H9 (cell line): ENCODE measurements at regions not wholly inside any gene's neighbourhood (a gene's known extent, or its start where the extent isn't known, plus 50 kb on each side); places are given as distances from the start of the nearest gene placed in this dataset.

Source experiments
- DNase-seq: peaks from one replicate; pipeline ENCODE4 v3.0.0-alpha.2; 2017
- H2AFZ ChIP-seq: one replicate; pipeline ENCODE4 v1.6.1; 2013; ENCODE audit warnings: mild to moderate bottlenecking, low read length, control low read depth, moderate library complexity
- H2AK5ac ChIP-seq: 2 replicates; pipeline ENCODE4 v1.6.1; 2013; ENCODE audit warnings: low read length, control low read depth, mixed read lengths; ENCODE audit not compliant: insufficient read length
- H2BK120ac ChIP-seq: one replicate; pipeline ENCODE4 v1.6.1; 2013; ENCODE audit warnings: low read depth, mild to moderate bottlenecking, low read length, control low read depth, inconsistent platforms; ENCODE audit not compliant: poor library complexity, severe bottlenecking
- H2BK12ac ChIP-seq: 2 replicates; pipeline ENCODE4 v1.6.1; 2013; ENCODE audit warnings: low read length, control low read depth, mixed read lengths, low read depth; ENCODE audit not compliant: insufficient read length
- H2BK15ac ChIP-seq: 2 replicates; pipeline ENCODE4 v1.6.1; 2013; ENCODE audit warnings: low read depth, low read length, control low read depth
- H2BK20ac ChIP-seq: one replicate; pipeline ENCODE4 v1.6.1; 2013; ENCODE audit warnings: low read depth, mild to moderate bottlenecking, low read length, control low read depth, inconsistent platforms; ENCODE audit not compliant: poor library complexity, severe bottlenecking
- H2BK5ac ChIP-seq: 2 replicates; pipeline ENCODE4 v1.6.1; 2013; ENCODE audit warnings: low read length, control low read depth, mixed read lengths; ENCODE audit not compliant: insufficient read length
- H3K14ac ChIP-seq: 2 replicates; pipeline ENCODE4 v1.6.1; 2013; ENCODE audit warnings: low read length, control low read depth; ENCODE audit not compliant: insufficient read depth
- H3K18ac ChIP-seq: 2 replicates; pipeline ENCODE4 v1.6.1; 2013; ENCODE audit warnings: low read depth, mild to moderate bottlenecking, mixed read lengths, low read length, control low read depth; ENCODE audit not compliant: insufficient read length
- H3K23ac ChIP-seq: 2 replicates; pipeline ENCODE4 v1.6.1; 2013; ENCODE audit warnings: low read length, control low read depth, mixed read lengths, low read depth; ENCODE audit not compliant: insufficient read length
- H3K23me2 ChIP-seq: 2 replicates; pipeline ENCODE4 v1.6.1; 2013; ENCODE audit warnings: low read depth, mild to moderate bottlenecking, mixed read lengths, low read length, control low read depth; ENCODE audit not compliant: insufficient read length, poor library complexity, severe bottlenecking
- H3K27ac ChIP-seq: 2 replicates; pipeline ENCODE4 v1.5.1; 2013; ENCODE audit warnings: low read length, control low read depth, mixed read lengths, low read depth; ENCODE audit not compliant: insufficient read length
- H3K27me3 ChIP-seq: 2 replicates; pipeline ENCODE4 v1.6.1; 2013; ENCODE audit warnings: low read length, control low read depth, inconsistent platforms; ENCODE audit not compliant: insufficient read depth
- H3K4ac ChIP-seq: 2 replicates; pipeline ENCODE4 v1.6.1; 2013; ENCODE audit warnings: low read depth, mild to moderate bottlenecking, control low read depth, inconsistent platforms, low read length, moderate library complexity
- H3K4me1 ChIP-seq: 2 replicates; pipeline ENCODE4 v1.6.1; 2013; ENCODE audit warnings: low read length, control low read depth, inconsistent platforms; ENCODE audit not compliant: insufficient read depth
- H3K4me2 ChIP-seq: 2 replicates; pipeline ENCODE4 v1.6.1; 2013; ENCODE audit warnings: low read length, control low read depth, mixed read lengths; ENCODE audit not compliant: insufficient read length, insufficient read depth
- H3K56ac ChIP-seq: 2 replicates; pipeline ENCODE4 v1.6.1; 2013; ENCODE audit warnings: low read depth, mild to moderate bottlenecking, mixed read lengths, low read length, control low read depth; ENCODE audit not compliant: insufficient read length
- H3K79me1 ChIP-seq: 2 replicates; pipeline ENCODE4 v1.6.1; 2013; ENCODE audit warnings: low read depth, mild to moderate bottlenecking, moderate library complexity, low read length, control low read depth, inconsistent platforms; ENCODE audit not compliant: insufficient read depth, poor library complexity, severe bottlenecking
- H3K79me2 ChIP-seq: 2 replicates; pipeline ENCODE4 v1.6.1; 2013; ENCODE audit warnings: low read length, control low read depth, inconsistent platforms; ENCODE audit not compliant: insufficient read depth
- H3K9ac ChIP-seq: 2 replicates; pipeline ENCODE4 v1.6.1; 2013; ENCODE audit warnings: low read length, control low read depth, mixed read lengths; ENCODE audit not compliant: insufficient read length; ENCODE audit errors: extremely low read depth
- H3K9me3 ChIP-seq: one replicate; pipeline ENCODE4 v1.6.1; 2013; ENCODE audit warnings: low read depth, low read length, inconsistent platforms; ENCODE audit not compliant: control insufficient read depth
- H3T11ph ChIP-seq: one replicate; pipeline ENCODE4 v1.6.1; 2013; ENCODE audit warnings: mild to moderate bottlenecking, low read length, control low read depth, inconsistent platforms
- H4K20me1 ChIP-seq: one replicate; pipeline ENCODE4 v1.6.1; 2013; ENCODE audit not compliant: control insufficient read depth, insufficient read length, insufficient read depth
- H4K5ac ChIP-seq: 2 replicates; pipeline ENCODE4 v1.6.1; 2013; ENCODE audit warnings: low read depth, mild to moderate bottlenecking, mixed read lengths, low read length, control low read depth; ENCODE audit not compliant: insufficient read length
- H4K8ac ChIP-seq: replicated peaks from 2 replicates; pipeline ENCODE4 v1.6.1; 2013; ENCODE audit warnings: low read length, control low read depth, mixed read lengths, low read depth; ENCODE audit not compliant: insufficient read length
- H4K91ac ChIP-seq: 2 replicates; pipeline ENCODE4 v1.6.1; 2013; ENCODE audit warnings: low read depth, mild to moderate bottlenecking, moderate library complexity, mixed read lengths, low read length, control low read depth; ENCODE audit not compliant: insufficient read length
- H3K27ac Mint-ChIP-seq, 3 experiments: 2 replicates in 2 of 3; 3 replicates in 1 of 3; pipeline ENCODE4 v1.8.0; 2020 to 2021; ENCODE audit warnings: mixed read lengths in 3 of 3, mild to moderate bottlenecking in 1 of 3, moderate library complexity in 1 of 3
- H3K27me3 Mint-ChIP-seq: 2 replicates; pipeline ENCODE4 v1.8.0; 2021; ENCODE audit warnings: low read depth, mild to moderate bottlenecking, moderate library complexity, mixed read lengths
- H3K36me3 Mint-ChIP-seq, 3 experiments: 2 replicates in 2 of 3; 3 replicates in 1 of 3; pipeline ENCODE4 v1.8.0; 2020 to 2021; ENCODE audit warnings: low read depth in 3 of 3, mixed read lengths in 3 of 3; ENCODE audit not compliant: insufficient read depth in 1 of 3
- H3K4me1 Mint-ChIP-seq, 2 experiments: 2 replicates each; pipeline ENCODE4 v1.8.0; 2020; ENCODE audit warnings: mixed read lengths in 2 of 2
- H3K4me3 Mint-ChIP-seq, 2 experiments: 2 replicates in 1 of 2; 3 replicates in 1 of 2; pipeline ENCODE4 v1.8.0; 2020 to 2021; ENCODE audit warnings: mild to moderate bottlenecking in 2 of 2, mixed read lengths in 2 of 2, moderate library complexity in 1 of 2
- H3K9me3 Mint-ChIP-seq, 2 experiments: 2 replicates in 1 of 2; 3 replicates in 1 of 2; pipeline ENCODE4 v1.8.0; 2020; ENCODE audit warnings: mild to moderate bottlenecking in 2 of 2, mixed read lengths in 2 of 2, moderate library complexity in 1 of 2
- CTCF ChIP-seq: fragments of 200-600 bp; sonication (generic); conservative IDR thresholded peaks from 3 replicates; pipeline ENCODE4 v1.8.0; 2021; ENCODE audit warnings: antibody characterized with exemption, mild to moderate bottlenecking
- WGBS: extraction: QIAGEN DNeasy Blood & Tissue Kit; methylation state at CpG from one replicate; pipeline ENCODE4 v1.1.7; 2013; ENCODE audit warnings: missing lambda C conversion rate, low lambda C conversion rate, mixed read lengths; ENCODE audit not compliant: insufficient read length; ENCODE audit errors: extremely low coverage; 5-methylcytosine and 5-hydroxymethylcytosine counted together

DNA sequence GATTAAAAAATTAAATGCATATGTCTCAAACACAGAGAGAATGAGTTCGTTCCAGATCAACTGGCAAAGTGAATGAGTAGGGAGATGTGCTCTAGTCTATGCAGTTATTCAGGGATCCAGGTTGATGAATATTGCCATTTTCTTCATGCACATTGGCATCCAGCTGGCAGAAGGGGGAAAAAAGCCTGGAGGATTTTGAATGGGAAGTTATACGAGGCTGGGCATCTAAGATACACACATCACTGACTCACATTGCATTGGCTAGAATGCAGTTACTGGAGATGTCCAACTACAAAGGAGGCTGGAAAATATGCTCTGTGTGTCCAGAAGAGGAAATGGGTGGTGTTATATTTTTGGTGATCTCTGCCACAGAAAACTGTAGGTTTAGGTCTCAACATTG, 270.9 kb upstream of the FIGN start:
- no peak overlapping the region for H4K5ac ChIP-seq
- no peak overlapping the region for H3K4ac ChIP-seq
- no peaks in the 10 kb centered on the region for H3K23me2 ChIP-seq
- no peak overlapping the region for H3K4me3 Mint-ChIP-seq
- no peaks in the 10 kb centered on the region for H3K4me1 ChIP-seq
- H3K4me1 Mint-ChIP-seq, result no peaks in the 10 kb centered on the region; a peak in 1 of 4 replicates
- no peak for DNase-seq
- no peak overlapping the region for H3K18ac ChIP-seq
- H3K9me3 Mint-ChIP-seq, result no peaks in the 10 kb centered on the region
- H3K14ac ChIP-seq, result no peak overlapping the region
- H2BK5ac ChIP-seq, result no peak overlapping the region
- no peaks in the 10 kb centered on the region for H3K36me3 Mint-ChIP-seq
- H4K20me1 ChIP-seq, result no peaks in the 10 kb centered on the region
- H4K8ac ChIP-seq, result no peak overlapping the region
- no peak overlapping the region for H4K91ac ChIP-seq
- no peaks in the 10 kb centered on the region for H3K27me3 Mint-ChIP-seq
- no peak overlapping the region for H3K27ac Mint-ChIP-seq
- H2BK15ac ChIP-seq, result no peak overlapping the region
- no peak overlapping the region for H2BK20ac ChIP-seq
- H2BK12ac ChIP-seq, result no peak overlapping the region
- H3T11ph ChIP-seq, result no peak overlapping the region
- no peak overlapping the region for H3K56ac ChIP-seq
- WGBS, result no CpG with 5 or more reads among the region's 2 CpGs
- H3K9ac ChIP-seq, result no peak overlapping the region
- no peak overlapping the region for H3K27ac ChIP-seq
- no peak for TF ChIP-seq CTCF
- no peak overlapping the region for H3K23ac ChIP-seq
- no peak overlapping the region for H3K4me2 ChIP-seq
- H2AFZ ChIP-seq, result no peak overlapping the region
- H3K9me3 ChIP-seq, result no peaks in the 10 kb centered on the region
- H3K79me1 ChIP-seq, result no peaks in the 10 kb centered on the region
- H2AK5ac ChIP-seq, result no peak overlapping the region
- no peak overlapping the region for H2BK120ac ChIP-seq
- H3K27me3 ChIP-seq, result no peaks in the 10 kb centered on the region
- H3K79me2 ChIP-seq, result no peaks in the 10 kb centered on the region
